ENCODE measurements at regions not wholly inside any gene's neighbourhood (a gene's known extent, or its start where the extent isn't known, plus 50 kb on each side); places are given as distances from the start of the nearest gene placed in this dataset.

DNA sequence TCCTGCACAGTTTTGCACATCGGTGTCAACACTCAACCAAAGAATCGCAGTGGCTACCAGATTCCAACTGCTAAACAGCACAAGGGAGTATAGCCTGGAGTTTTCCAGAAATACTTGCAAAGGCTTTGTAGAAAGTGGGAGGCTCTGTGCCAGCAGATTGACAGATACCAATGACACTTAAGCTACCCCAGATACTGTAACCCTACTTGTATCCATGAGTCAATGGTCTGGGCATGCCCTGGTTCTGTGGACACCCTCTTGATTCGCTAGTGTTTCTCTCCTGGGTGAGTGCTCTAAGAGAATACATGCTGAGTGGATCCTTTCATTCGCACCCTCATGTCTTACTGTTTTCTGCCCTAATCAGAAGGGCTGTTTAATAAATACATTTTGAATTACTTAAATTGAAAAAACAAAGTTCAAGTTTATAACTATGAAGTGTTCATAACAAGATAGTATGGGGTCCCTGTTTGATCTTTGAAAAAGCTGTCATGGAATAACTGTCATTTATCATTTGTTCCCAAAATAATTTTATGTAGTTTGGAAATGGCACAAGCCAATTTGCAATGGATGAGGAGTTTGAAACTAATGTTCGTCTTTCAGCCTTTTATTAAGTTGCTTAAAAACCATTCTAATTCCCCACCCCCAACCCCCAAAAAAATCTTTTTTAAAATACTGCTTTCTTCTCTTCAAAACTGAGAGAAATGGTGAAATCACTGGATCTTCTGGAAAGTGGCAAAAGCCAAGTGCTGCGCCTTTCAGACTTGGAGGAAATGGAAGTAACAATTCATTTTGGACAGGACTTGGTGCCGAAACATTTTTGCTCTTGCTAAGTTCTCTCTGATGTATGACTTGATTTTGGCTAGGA lies 600.5 kb upstream of the TENM4 start:
- no peaks in the 10 kb centered on the region for H3K27me3 ChIP-seq (ENCODE audit: control insufficient read depth, insufficient read depth, low read length)
- DNase-seq (ENCODE audit: low read depth) (peak; percentile 39), FAIRE-seq (no peak)
- H3K36me3 ChIP-seq (ENCODE audit: control insufficient read depth, insufficient read depth, low read length), result no peaks in the 10 kb centered on the region
- H3K4me3 ChIP-seq (ENCODE audit: low read depth, low read length), result no peak overlapping the region
- TF ChIP-seq, protein P1, sequence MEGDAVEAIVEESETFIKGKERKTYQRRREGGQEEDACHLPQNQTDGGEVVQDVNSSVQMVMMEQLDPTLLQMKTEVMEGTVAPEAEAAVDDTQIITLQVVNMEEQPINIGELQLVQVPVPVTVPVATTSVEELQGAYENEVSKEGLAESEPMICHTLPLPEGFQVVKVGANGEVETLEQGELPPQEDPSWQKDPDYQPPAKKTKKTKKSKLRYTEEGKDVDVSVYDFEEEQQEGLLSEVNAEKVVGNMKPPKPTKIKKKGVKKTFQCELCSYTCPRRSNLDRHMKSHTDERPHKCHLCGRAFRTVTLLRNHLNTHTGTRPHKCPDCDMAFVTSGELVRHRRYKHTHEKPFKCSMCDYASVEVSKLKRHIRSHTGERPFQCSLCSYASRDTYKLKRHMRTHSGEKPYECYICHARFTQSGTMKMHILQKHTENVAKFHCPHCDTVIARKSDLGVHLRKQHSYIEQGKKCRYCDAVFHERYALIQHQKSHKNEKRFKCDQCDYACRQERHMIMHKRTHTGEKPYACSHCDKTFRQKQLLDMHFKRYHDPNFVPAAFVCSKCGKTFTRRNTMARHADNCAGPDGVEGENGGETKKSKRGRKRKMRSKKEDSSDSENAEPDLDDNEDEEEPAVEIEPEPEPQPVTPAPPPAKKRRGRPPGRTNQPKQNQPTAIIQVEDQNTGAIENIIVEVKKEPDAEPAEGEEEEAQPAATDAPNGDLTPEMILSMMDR (IDR thresholded peaks at IDR 0.05; ENCODE audit: insufficient read depth, low read length, severe bottlenecking), result no peak

DNA sequence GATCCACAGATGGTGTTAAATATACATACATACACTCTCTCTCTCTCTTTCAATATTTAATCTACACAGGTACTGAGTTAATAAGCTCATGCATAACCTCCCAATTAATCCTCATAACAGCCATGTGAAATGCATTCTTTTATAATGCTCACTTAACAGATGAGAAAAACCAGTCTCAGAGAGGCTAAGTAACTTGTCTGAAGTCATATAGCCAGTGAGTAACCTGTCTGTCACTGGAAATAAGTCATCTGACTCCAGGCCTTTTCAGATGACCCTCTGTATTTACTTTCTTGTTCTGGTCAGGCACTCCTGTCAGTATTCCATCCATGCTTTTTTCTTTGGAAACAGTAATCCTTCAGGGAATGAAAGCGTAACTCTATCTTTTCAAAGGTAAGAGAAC lies 594.0 kb upstream of the TENM4 start:
- Histone ChIP-seq H3K36me3 (ENCODE audit: control insufficient read depth, insufficient read depth, low read length) (no peaks in the 10 kb centered on the region), H3K27me3 (ENCODE audit: control insufficient read depth, insufficient read depth, low read length) (no peaks in the 10 kb centered on the region), H3K4me3 (ENCODE audit: low read depth, low read length) (no peak overlapping the region)
- FAIRE-seq, result no peak
- TF ChIP-seq, protein P1 (IDR thresholded peaks at IDR 0.05; ENCODE audit: insufficient read depth, low read length, severe bottlenecking), result no peak
- peak; percentile 71 for DNase-seq (ENCODE audit: low read depth)

DNA sequence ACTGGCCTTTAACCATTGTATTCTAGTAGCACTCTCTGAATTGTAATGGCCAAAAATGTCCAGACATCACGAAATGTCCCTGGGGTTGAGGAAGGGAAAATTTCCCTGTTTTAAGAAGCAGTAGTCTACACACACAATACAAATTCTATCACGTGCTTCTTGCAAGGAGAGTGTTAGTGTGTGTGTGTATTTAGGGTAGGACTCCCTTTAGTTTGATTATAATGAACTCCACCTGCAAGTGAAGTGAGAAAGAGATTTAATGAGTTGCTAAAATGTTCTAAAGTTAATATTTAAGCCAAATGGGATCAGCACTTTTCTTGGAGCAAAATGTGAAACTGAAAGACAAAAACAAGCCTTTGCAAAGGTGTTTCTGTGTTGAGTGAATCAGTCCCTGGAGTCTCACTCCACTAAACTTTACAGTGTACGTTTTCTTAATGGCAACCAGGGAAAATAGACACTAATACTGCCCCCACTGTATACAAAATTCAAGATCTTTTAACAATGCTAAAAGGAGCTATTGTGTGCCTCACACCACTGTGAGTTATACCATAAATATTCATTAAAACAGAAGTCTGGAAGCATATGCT lies 590.3 kb upstream of the TENM4 start:
- no peak overlapping the region for H3K4me3 ChIP-seq (ENCODE audit: low read depth, low read length)
- FAIRE-seq, result no peak
- no peak for DNase-seq (ENCODE audit: low read depth)
- TF ChIP-seq, protein P1 (IDR thresholded peaks at IDR 0.05; ENCODE audit: insufficient read depth, low read length, severe bottlenecking), result no peak
- H3K27me3 ChIP-seq (ENCODE audit: control insufficient read depth, insufficient read depth, low read length), result no peaks in the 10 kb centered on the region
- H3K36me3 ChIP-seq (ENCODE audit: control insufficient read depth, insufficient read depth, low read length), result no peaks in the 10 kb centered on the region

DNA sequence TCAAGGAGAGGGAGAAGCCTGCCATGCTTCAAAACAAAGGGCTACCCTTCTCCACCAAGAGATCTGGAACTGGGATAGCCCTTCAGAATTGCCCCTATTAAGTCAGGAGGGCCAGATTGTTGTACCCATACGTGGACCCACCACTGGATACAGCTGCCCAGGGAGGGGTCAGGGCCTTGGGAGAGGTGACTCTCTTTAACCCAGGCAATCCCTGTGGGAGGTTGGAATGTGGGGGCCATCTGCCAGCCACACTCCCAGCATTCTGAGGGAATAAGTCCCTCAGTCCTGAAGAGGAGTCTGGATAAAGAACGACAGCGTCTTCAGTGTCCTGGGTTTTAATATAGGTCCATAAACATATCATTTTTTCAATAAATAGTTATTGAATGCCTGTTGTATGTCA lies 588.2 kb upstream of the TENM4 start:
- TF ChIP-seq, protein P1 (IDR thresholded peaks at IDR 0.05; ENCODE audit: insufficient read depth, low read length, severe bottlenecking), result no peak

DNA sequence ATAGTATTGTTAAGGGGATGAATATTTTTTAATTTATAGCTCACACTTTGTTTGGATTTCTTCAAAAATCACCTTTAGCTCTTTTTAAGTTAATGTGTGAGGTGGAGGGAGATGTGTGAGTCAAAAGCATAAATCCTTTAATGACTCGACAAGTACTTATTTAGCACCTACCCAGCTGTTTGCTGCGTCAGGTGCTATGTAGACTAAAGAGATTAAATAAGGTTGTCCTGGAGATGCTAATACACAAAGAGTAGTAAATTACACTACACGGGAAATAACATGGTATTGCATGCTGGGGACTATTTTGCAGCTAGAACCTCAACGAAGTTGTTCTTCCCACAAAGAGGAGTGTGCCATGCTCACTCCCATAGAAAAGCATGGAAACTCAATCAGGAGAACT lies 583.3 kb upstream of the TENM4 start:
- FAIRE-seq (no peak), DNase-seq (ENCODE audit: low read depth) (peak; percentile 42)
- Histone ChIP-seq H3K4me3 (ENCODE audit: low read depth, low read length) (no peak overlapping the region), H3K36me3 (ENCODE audit: control insufficient read depth, insufficient read depth, low read length) (no peaks in the 10 kb centered on the region), H3K27me3 (ENCODE audit: control insufficient read depth, insufficient read depth, low read length) (no peaks in the 10 kb centered on the region)
- TF ChIP-seq, protein P1 (IDR thresholded peaks at IDR 0.05; ENCODE audit: insufficient read depth, low read length, severe bottlenecking), result no peak

More for the DNA sequence above, 588.2 kb upstream of the TENM4 start:
- Histone ChIP-seq H3K27me3 (ENCODE audit: control insufficient read depth, insufficient read depth, low read length) (no peaks in the 10 kb centered on the region), H3K4me3 (ENCODE audit: low read depth, low read length) (no peak overlapping the region), H3K36me3 (ENCODE audit: control insufficient read depth, insufficient read depth, low read length) (no peaks in the 10 kb centered on the region)
- DNase-seq (ENCODE audit: low read depth), result no peak
- no peak for FAIRE-seq
